K562 (cell line): ENCODE measurements at regions not wholly inside any gene's neighbourhood (a gene's known extent, or its start where the extent isn't known, plus 50 kb on each side); places are given as distances from the start of the nearest gene placed in this dataset.

Experiments used
- ARID1B ChIP-seq: fragments of 450-650 bp; IDR thresholded peaks from 2 replicates; pipeline ENCODE4 v1.6.1; 2016; ENCODE audit warnings: antibody characterized with exemption, mild to moderate bottlenecking, inconsistent platforms
- CBFB ChIP-seq: sonication (generic); formaldehyde crosslinking; IDR thresholded peaks from 2 replicates; pipeline ENCODE4 v1.4.0; 2020; ENCODE audit warnings: mild to moderate bottlenecking, missing genetic modification reagents
- CHD1 ChIP-seq: fragments of 200-600 bp; sonication (generic); IDR thresholded peaks from one replicate; pipeline ENCODE4 v1.6.1; 2012; ENCODE audit warnings: mild to moderate bottlenecking, moderate library complexity, low read length, inconsistent platforms
- ETV5 ChIP-seq: sonication (generic); formaldehyde crosslinking; IDR thresholded peaks from 2 replicates; pipeline ENCODE4 v1.4.0; 2020; ENCODE audit warnings: low read depth, mild to moderate bottlenecking, missing genetic modification reagents
- GTF2F1 ChIP-seq: IDR thresholded peaks from 2 replicates; pipeline ENCODE4 v1.6.1; 2011; ENCODE audit warnings: low read depth, low read length, improper control_type of control experiment
- HNRNPK ChIP-seq: fragments of 200-400 bp; formaldehyde crosslinking; IDR thresholded peaks from one replicate; pipeline ENCODE4 v1.6.1; 2018; ENCODE audit warnings: mild to moderate bottlenecking, low read depth, low read length; ENCODE audit not compliant: poor library complexity, severe bottlenecking
- KAT2B ChIP-seq: IDR thresholded peaks from one replicate; pipeline ENCODE4 v1.6.1; 2012; ENCODE audit warnings: low read depth, mild to moderate bottlenecking, control low read depth, inconsistent platforms, low read length, moderate library complexity
- KLF1 ChIP-seq: fragments of 450-650 bp; IDR thresholded peaks from 2 replicates; pipeline ENCODE4 v1.6.1; 2016; ENCODE audit warnings: missing genetic modification characterization, missing compliant biosample characterization
- TAF1 ChIP-seq: IDR thresholded peaks from 2 replicates; pipeline ENCODE4 v1.6.1; 2011; ENCODE audit warnings: mild to moderate bottlenecking, low read length, moderate library complexity; ENCODE audit not compliant: insufficient read depth, control insufficient read depth, severe bottlenecking; ENCODE audit errors: extremely low read depth
- ZNF311 ChIP-seq: fragments of 250-450 bp; sonication (Bioruptor Pico); IDR thresholded peaks from 2 replicates; pipeline ENCODE4 v1.4.0; 2020; ENCODE audit warnings: mild to moderate bottlenecking, moderate library complexity
- TF ChIP-seq, protein P1 (sequence below), 3 experiments: IDR thresholded peaks in 2 of 3; conservative IDR thresholded peaks in 1 of 3; 2 replicates each; pipeline ENCODE4 v1.5.1; 2011 to 2012; ENCODE audit warnings: low read length in 3 of 3, mild to moderate bottlenecking in 3 of 3, control low read depth in 2 of 3, improper control_type of control experiment in 1 of 3, inconsistent platforms in 1 of 3, low read depth in 1 of 3, mixed read lengths in 1 of 3, moderate library complexity in 1 of 3; ENCODE audit not compliant: insufficient read depth in 2 of 3
- TF ChIP-seq, protein P2 (sequence below): sonication (generic); formaldehyde crosslinking; IDR thresholded peaks from 2 replicates; pipeline ENCODE4 v1.8.0; 2022; ENCODE audit warnings: missing genetic modification reagents, mild to moderate bottlenecking, borderline replicate concordance
- TF ChIP-seq, protein P3 (sequence below), 2 experiments: fragments of 450-650 bp; IDR thresholded peaks; 2 replicates each; pipeline ENCODE4 v1.6.1; 2016
- TF ChIP-seq, protein P4 (sequence below), 2 experiments: fragments of 450-650 bp; formaldehyde crosslinking in 1 of 2; IDR thresholded peaks; 2 replicates each; pipeline versions ENCODE4 v1.4.0 to v1.6.1; 2014 to 2020; ENCODE audit warnings: mild to moderate bottlenecking in 2 of 2, borderline replicate concordance in 1 of 2, low read depth in 1 of 2

DNA sequence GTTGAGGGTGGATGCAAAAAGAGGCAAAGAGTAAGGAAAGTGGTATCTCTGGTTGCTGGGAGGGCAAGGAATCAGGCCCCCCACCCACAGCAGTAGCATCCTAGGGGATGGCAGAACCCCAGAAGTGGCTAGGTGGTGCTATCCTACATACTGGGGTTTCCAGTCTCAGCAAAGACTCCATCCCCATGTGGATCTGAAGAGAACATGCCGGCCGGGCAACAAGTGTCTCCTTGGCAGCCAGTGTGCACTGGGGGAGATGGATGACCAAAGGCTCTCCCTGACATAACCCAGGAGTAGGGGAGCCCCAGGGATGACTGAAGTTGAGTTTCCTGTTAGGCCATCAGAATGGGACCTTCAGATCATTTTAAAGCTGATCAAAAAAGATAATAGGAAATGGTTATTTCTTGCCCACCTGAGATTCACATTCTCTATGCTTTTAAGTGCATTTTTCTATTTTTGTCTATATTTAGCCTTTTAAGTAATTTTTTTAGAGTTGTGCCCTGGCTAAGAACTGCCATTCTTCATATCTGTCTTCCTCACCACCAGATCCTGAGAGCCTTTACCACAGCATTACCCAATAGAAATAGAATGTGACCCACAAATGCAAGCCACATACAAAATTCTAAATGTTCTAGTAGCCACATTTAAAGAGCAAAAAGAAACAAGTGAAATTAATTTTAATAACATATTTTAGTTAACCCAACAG is 78.7 kb upstream of the SMIM23 start:
- TF ChIP-seq KAT2B = no peak
- TF ChIP-seq HNRNPK = no peak
- no peak for TF ChIP-seq CBFB
- no peak for TF ChIP-seq CHD1
- no peak for TF ChIP-seq ETV5
- TF ChIP-seq, protein P1, sequence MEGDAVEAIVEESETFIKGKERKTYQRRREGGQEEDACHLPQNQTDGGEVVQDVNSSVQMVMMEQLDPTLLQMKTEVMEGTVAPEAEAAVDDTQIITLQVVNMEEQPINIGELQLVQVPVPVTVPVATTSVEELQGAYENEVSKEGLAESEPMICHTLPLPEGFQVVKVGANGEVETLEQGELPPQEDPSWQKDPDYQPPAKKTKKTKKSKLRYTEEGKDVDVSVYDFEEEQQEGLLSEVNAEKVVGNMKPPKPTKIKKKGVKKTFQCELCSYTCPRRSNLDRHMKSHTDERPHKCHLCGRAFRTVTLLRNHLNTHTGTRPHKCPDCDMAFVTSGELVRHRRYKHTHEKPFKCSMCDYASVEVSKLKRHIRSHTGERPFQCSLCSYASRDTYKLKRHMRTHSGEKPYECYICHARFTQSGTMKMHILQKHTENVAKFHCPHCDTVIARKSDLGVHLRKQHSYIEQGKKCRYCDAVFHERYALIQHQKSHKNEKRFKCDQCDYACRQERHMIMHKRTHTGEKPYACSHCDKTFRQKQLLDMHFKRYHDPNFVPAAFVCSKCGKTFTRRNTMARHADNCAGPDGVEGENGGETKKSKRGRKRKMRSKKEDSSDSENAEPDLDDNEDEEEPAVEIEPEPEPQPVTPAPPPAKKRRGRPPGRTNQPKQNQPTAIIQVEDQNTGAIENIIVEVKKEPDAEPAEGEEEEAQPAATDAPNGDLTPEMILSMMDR (IDR thresholded peaks at IDR 0.05 in 2 of 3, conservative IDR thresholded peaks at IDR 0.05 in 1 of 3; ENCODE audit: insufficient read depth in 2 of 3, low read depth in 1 of 3, low read length in 3 of 3) = 0 out of 6 replicates have a peak, but pooled peaks of 1 of the 3 experiments have one; percentile 9
- no peak for TF ChIP-seq KLF1
- TF ChIP-seq GTF2F1 = no peak
- TF ChIP-seq ZNF311 (CRISPR knock-in tag) = no peak
- no peak for TF ChIP-seq TAF1
- TF ChIP-seq, protein P2, sequence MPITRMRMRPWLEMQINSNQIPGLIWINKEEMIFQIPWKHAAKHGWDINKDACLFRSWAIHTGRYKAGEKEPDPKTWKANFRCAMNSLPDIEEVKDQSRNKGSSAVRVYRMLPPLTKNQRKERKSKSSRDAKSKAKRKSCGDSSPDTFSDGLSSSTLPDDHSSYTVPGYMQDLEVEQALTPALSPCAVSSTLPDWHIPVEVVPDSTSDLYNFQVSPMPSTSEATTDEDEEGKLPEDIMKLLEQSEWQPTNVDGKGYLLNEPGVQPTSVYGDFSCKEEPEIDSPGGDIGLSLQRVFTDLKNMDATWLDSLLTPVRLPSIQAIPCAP (CRISPR knock-in tag) = no peak
- TF ChIP-seq, protein P3, sequence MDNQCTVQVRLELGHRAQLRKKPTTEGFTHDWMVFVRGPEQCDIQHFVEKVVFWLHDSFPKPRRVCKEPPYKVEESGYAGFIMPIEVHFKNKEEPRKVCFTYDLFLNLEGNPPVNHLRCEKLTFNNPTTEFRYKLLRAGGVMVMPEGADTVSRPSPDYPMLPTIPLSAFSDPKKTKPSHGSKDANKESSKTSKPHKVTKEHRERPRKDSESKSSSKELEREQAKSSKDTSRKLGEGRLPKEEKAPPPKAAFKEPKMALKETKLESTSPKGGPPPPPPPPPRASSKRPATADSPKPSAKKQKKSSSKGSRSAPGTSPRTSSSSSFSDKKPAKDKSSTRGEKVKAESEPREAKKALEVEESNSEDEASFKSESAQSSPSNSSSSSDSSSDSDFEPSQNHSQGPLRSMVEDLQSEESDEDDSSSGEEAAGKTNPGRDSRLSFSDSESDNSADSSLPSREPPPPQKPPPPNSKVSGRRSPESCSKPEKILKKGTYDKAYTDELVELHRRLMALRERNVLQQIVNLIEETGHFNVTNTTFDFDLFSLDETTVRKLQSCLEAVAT (IDR thresholded peaks at IDR 0.05) = no peak
- TF ChIP-seq, protein P4, sequence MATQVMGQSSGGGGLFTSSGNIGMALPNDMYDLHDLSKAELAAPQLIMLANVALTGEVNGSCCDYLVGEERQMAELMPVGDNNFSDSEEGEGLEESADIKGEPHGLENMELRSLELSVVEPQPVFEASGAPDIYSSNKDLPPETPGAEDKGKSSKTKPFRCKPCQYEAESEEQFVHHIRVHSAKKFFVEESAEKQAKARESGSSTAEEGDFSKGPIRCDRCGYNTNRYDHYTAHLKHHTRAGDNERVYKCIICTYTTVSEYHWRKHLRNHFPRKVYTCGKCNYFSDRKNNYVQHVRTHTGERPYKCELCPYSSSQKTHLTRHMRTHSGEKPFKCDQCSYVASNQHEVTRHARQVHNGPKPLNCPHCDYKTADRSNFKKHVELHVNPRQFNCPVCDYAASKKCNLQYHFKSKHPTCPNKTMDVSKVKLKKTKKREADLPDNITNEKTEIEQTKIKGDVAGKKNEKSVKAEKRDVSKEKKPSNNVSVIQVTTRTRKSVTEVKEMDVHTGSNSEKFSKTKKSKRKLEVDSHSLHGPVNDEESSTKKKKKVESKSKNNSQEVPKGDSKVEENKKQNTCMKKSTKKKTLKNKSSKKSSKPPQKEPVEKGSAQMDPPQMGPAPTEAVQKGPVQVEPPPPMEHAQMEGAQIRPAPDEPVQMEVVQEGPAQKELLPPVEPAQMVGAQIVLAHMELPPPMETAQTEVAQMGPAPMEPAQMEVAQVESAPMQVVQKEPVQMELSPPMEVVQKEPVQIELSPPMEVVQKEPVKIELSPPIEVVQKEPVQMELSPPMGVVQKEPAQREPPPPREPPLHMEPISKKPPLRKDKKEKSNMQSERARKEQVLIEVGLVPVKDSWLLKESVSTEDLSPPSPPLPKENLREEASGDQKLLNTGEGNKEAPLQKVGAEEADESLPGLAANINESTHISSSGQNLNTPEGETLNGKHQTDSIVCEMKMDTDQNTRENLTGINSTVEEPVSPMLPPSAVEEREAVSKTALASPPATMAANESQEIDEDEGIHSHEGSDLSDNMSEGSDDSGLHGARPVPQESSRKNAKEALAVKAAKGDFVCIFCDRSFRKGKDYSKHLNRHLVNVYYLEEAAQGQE (IDR thresholded peaks at IDR 0.05; ENCODE audit: borderline replicate concordance) = no peak
- TF ChIP-seq, protein P4 (CRISPR knock-in tag; IDR thresholded peaks at IDR 0.05; ENCODE audit: low read depth) = no peak
- TF ChIP-seq ARID1B = no peak
